Hepatocyte (in vitro differentiated cells): ENCODE measurements at regions not wholly inside any gene's neighbourhood (a gene's known extent, or its start where the extent isn't known, plus 50 kb on each side); places are given as distances from the start of the nearest gene placed in this dataset.

Experiments used
- DNase-seq: peaks from one replicate; pipeline ENCODE4 v3.0.0-alpha.2; 2016; ENCODE audit warnings: low spot score
- H2AFZ ChIP-seq: fragments of 200-600 bp; sonication (generic); 2 replicates; pipeline ENCODE4 v1.6.0; 2016; ENCODE audit warnings: antibody characterized with exemption, mild to moderate bottlenecking
- H3K27ac ChIP-seq: fragments of 200-600 bp; sonication (generic); 2 replicates; pipeline ENCODE4 v1.5.1; 2016; ENCODE audit warnings: mild to moderate bottlenecking
- H3K27me3 ChIP-seq: fragments of 200-600 bp; sonication (generic); 2 replicates; pipeline ENCODE4 v1.6.1; 2016
- H3K36me3 ChIP-seq: fragments of 200-600 bp; sonication (generic); replicated peaks from 2 replicates; pipeline ENCODE4 v1.5.1; 2016; ENCODE audit warnings: low read depth; ENCODE audit not compliant: insufficient read depth
- H3K4me1 ChIP-seq: fragments of 200-600 bp; sonication (generic); 2 replicates; pipeline ENCODE4 v1.5.1; 2016; ENCODE audit warnings: mild to moderate bottlenecking, moderate library complexity; ENCODE audit not compliant: insufficient read depth
- H3K4me2 ChIP-seq: fragments of 200-600 bp; sonication (generic); 2 replicates; pipeline ENCODE4 v1.6.0; 2016
- H3K4me3 ChIP-seq: fragments of 200-600 bp; sonication (generic); 2 replicates; pipeline ENCODE4 v1.5.1; 2016; ENCODE audit warnings: mild to moderate bottlenecking
- H3K79me2 ChIP-seq: fragments of 200-600 bp; sonication (generic); 2 replicates; pipeline ENCODE4 v1.6.0; 2017; ENCODE audit warnings: mild to moderate bottlenecking
- H3K9me2 ChIP-seq: fragments of 200-600 bp; sonication (generic); replicated peaks from 2 replicates; pipeline ENCODE4 v1.6.0; 2017; ENCODE audit warnings: mild to moderate bottlenecking; ENCODE audit not compliant: insufficient read depth
- H3K9me3 ChIP-seq: fragments of 200-600 bp; sonication (generic); 2 replicates; pipeline ENCODE4 v1.5.1; 2016; ENCODE audit warnings: low read depth, mild to moderate bottlenecking
- H4K20me1 ChIP-seq: fragments of 200-600 bp; sonication (generic); 2 replicates; pipeline ENCODE4 v1.6.0; 2016; ENCODE audit warnings: mild to moderate bottlenecking; ENCODE audit not compliant: insufficient read depth, poor library complexity, severe bottlenecking
- CTCF ChIP-seq: fragments of 200-600 bp; sonication (generic); IDR thresholded peaks from 2 replicates; pipeline ENCODE4 v1.5.1; 2016; ENCODE audit warnings: antibody characterized with exemption, mild to moderate bottlenecking; ENCODE audit not compliant: poor library complexity
- EZH2 ChIP-seq: fragments of 200-600 bp; sonication (generic); IDR thresholded peaks from 2 replicates; pipeline ENCODE4 v1.6.1; 2016; ENCODE audit warnings: antibody characterized with exemption, mild to moderate bottlenecking, borderline replicate concordance
- EZH2phosphoT487 ChIP-seq: fragments of 200-600 bp; sonication (generic); IDR thresholded peaks from one replicate; pipeline ENCODE4 v1.6.1; 2018; ENCODE audit warnings: antibody characterized with exemption, mild to moderate bottlenecking, low read depth, moderate library complexity; ENCODE audit not compliant: unreplicated experiment, severe bottlenecking
- WGBS: methylation state at CpG from one replicate; pipeline ENCODE4 v1.1.6; 2016; ENCODE audit warnings: low lambda C conversion rate; ENCODE audit errors: missing lambda C conversion rate; 5-methylcytosine and 5-hydroxymethylcytosine counted together

- H3K4me2 ChIP-seq: peak overlapping the region; percentile 2
- no peaks in the 10 kb centered on the region for H3K9me3 ChIP-seq
- no peak for TF ChIP-seq EZH2phosphoT487
- no peaks in the 10 kb centered on the region for H4K20me1 ChIP-seq
- 95% methylated on average over 8 of the region's 8 CpGs for WGBS
- H2AFZ ChIP-seq: no peak overlapping the region
- no peak overlapping the region for H3K4me3 ChIP-seq
- no peaks in the 10 kb centered on the region for H3K36me3 ChIP-seq
- no peaks in the 10 kb centered on the region for H3K9me2 ChIP-seq
- H3K27me3 ChIP-seq: no peaks in the 10 kb centered on the region
- peaks cover 24% of the 10 kb centered on the region for H3K4me1 ChIP-seq
- peak overlapping the region; percentile 74 for H3K27ac ChIP-seq
- no peaks in the 10 kb centered on the region for H3K79me2 ChIP-seq
- no peak for DNase-seq
These were observed 241.7 kb downstream of the PIK3R1 start for GRCh38 chr5:68457285-68457684.

- H4K20me1 ChIP-seq: no peaks in the 10 kb centered on the region
- H3K9me2 ChIP-seq: no peaks in the 10 kb centered on the region
- 77% methylated on average over 3 of the region's 3 CpGs for WGBS
- no peaks in the 10 kb centered on the region for H3K9me3 ChIP-seq
- H3K4me3 ChIP-seq: no peak overlapping the region
- peaks cover 24% of the 10 kb centered on the region for H3K4me1 ChIP-seq
- no peak overlapping the region for H3K4me2 ChIP-seq
- H3K36me3 ChIP-seq: no peaks in the 10 kb centered on the region
- peak overlapping the region; percentile 26 for H3K27ac ChIP-seq
- no peak overlapping the region for H2AFZ ChIP-seq
- no peak for DNase-seq
- H3K79me2 ChIP-seq: no peaks in the 10 kb centered on the region
- TF ChIP-seq EZH2 (no peak), CTCF (no peak), EZH2phosphoT487 (no peak)
- H3K27me3 ChIP-seq: no peaks in the 10 kb centered on the region
These were observed 243.0 kb downstream of the PIK3R1 start for GRCh38 chr5:68458416-68459021.

GRCh38 chr5:68459093-68459809 lies 243.7 kb downstream of the PIK3R1 start:
- Histone ChIP-seq H4K20me1 (no peaks in the 10 kb centered on the region), H3K4me1 (peaks cover 24% of the 10 kb centered on the region), H3K9me3 (no peaks in the 10 kb centered on the region), H3K79me2 (no peaks in the 10 kb centered on the region), H3K9me2 (no peaks in the 10 kb centered on the region), H3K4me3 (no peak overlapping the region), H2AFZ (no peak overlapping the region), H3K4me2 (no peak overlapping the region), H3K27me3 (no peaks in the 10 kb centered on the region), H3K27ac (peak overlapping the region; percentile 10), H3K36me3 (no peaks in the 10 kb centered on the region)
- no peak for DNase-seq
- WGBS: 47% methylated on average over 3 of the region's 3 CpGs
- no peak for TF ChIP-seq CTCF

GRCh38 chr5:68459810-68460139 lies 244.2 kb downstream of the PIK3R1 start:
- no peaks in the 10 kb centered on the region for H3K9me2 ChIP-seq
- 49% methylated on average over 3 of the region's 3 CpGs for whole genome bisulfite sequencing
- no peak overlapping the region for H3K4me3 ChIP-seq
- no peaks in the 10 kb centered on the region for H4K20me1 ChIP-seq
- H3K9me3 ChIP-seq: no peaks in the 10 kb centered on the region
- no peak overlapping the region for H2AFZ ChIP-seq
- no peak overlapping the region for H3K4me2 ChIP-seq
- peaks cover 24% of the 10 kb centered on the region for H3K4me1 ChIP-seq
- TF ChIP-seq EZH2: no peak
- no peak for TF ChIP-seq EZH2phosphoT487
- no peak for TF ChIP-seq CTCF
- peak overlapping the region; percentile 10 for H3K27ac ChIP-seq
- no peaks in the 10 kb centered on the region for H3K27me3 ChIP-seq
- H3K79me2 ChIP-seq: no peaks in the 10 kb centered on the region
- no peak for DNase-seq
- H3K36me3 ChIP-seq: no peaks in the 10 kb centered on the region
